HT1080 (cell line): ENCODE measurements at regions not wholly inside any gene's neighbourhood (a gene's known extent, or its start where the extent isn't known, plus 50 kb on each side); places are given as distances from the start of the nearest gene placed in this dataset.
"Not testable (repeated sequence)": the region's sequence is repeated elsewhere in the genome, so short reads cannot be mapped to it uniquely, and the experiment has no call there.

Experiments
- DNase-seq: peaks from one replicate; pipeline ENCODE4 v3.0.0-alpha.2; 2015; ENCODE audit warnings: low read depth

GRCh38 chr13:33411312-33411711 is 125.8 kb upstream of the STARD13 start:
- no peak for DNase-seq

- no peak for DNase-seq
Measured at GRCh38 chr13:33415822-33416221, 130.3 kb upstream of the STARD13 start.

DNA sequence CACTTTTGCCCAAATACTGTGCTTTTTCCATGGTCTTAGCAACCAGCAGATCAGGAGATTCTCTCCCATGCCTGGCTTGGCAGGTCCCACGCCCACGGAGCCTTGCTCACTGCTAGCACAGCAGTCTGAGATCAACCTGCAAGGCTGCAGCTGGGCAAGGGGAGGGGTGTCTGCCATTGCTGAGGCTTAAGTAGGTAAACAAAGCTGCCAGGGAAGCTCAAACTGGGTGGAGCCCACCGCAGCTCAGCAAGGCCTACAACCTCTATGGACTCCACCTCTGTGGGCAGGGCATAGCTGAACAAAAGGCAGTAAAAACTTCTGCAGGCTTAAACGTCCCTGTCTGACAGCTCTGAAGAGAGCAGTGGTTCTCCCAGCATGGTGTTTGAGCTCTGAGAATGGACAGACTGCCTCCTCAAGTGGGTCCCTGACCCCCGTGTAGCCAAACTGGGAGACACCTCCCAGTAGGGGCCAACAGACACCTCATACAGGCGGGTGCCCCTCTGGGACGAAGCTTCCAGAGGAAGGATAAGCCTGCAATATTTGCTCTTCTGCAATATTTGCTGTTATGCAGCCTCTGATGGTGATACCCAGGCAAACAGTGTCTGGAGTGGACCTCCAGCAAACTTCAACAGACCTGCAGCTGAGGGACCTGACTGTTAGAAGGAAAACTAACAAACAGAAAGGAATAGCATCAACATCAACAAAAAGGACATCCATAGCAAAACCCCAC is 132.8 kb upstream of the STARD13 start:
- DNase-seq = not testable (repeated sequence)

- DNase-seq = not testable (repeated sequence)
Measured at GRCh38 chr13:33420117-33420516, 134.6 kb upstream of the STARD13 start.

GRCh38 chr13:33426131-33426530 is 140.6 kb upstream of the STARD13 start:
- no peak for DNase-seq

- DNase-seq = no peak
Measured at GRCh38 chr13:33433316-33433715, 147.8 kb upstream of the STARD13 start.

GRCh38 chr13:33434676-33435075 is 149.1 kb upstream of the STARD13 start:
- DNase-seq = no peak

DNA sequence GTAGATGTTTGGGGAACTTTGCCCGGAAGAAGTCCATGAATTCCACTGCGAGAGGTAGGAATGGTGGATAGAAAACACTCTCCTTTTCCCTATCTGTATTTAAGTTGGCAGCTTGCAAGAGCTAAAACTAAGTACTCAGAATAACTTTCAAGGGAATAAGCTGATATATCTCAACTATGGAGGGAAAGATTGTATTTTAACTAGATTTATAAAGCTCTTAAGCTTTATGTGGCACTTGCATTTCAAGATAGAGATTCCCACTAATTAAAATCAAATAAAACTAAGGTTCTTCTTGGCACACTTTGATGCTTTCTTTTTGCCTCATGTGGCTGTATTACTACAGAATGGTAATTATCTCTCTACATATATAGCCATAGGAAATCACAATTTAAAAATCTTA is 149.7 kb upstream of the STARD13 start:
- DNase-seq = no peak

GRCh38 chr13:33438918-33439317 is 153.4 kb upstream of the STARD13 start:
- no peak for DNase-seq

DNA sequence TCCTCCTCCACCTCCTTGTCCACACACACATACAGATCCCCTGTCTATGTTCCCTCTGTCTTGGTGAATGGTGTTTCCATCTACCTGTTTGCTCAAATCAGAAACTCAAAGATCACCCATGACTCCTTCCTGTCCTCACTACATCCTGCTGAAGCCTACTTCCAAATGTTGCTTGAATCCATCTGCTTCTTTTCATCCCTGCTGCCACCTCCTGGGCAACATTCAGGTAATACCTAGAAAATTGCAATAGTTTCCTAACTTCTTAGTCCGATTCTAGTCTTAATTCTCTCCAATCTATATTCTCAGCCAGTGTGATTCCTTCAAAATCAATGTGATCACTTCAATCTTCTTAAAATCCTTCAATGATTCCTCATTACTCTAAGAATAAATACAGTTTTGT is 155.5 kb upstream of the STARD13 start:
- DNase-seq = peak; percentile 41

DNA sequence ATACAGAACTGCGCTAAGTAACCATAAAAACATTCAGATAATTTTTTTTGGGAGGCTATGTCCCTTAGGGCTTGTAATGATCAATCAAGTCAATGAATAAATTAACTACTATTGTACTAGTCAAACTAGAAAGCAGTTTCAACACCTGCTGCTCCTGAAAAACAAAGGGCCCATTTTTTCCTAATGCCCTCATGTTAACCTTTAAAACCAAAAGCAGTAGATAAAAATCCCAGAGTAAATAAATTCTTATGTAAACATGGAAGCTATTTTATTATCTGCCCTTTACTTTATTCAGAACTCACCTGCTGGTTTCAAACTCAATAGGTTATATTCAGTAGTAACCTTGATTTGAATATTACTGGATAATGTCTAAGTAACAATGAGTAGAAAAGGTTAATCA is 159.5 kb upstream of the STARD13 start:
- DNase-seq = no peak

DNA sequence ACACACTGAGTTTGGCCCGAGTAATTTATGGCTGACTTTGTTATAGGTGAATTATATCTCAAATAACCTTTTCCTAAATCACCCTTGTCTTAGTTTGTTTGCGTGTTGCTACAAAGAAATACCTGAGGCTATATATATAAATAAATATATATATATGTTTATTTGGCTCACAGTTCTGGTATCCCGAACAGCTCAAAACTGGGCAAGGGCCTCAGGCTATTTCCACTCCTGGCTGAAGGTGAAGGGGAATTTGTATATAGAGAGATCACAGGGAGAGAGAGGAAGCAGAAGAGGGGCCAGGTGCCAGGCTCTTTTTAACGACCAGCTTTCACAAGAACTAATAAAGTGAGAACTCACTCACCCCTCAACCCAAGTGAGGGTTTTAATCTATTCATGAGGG is 159.9 kb upstream of the STARD13 start:
- DNase-seq = no peak

- DNase-seq = no peak
Measured at GRCh38 chr13:33446821-33447725, 161.5 kb upstream of the STARD13 start.

DNA sequence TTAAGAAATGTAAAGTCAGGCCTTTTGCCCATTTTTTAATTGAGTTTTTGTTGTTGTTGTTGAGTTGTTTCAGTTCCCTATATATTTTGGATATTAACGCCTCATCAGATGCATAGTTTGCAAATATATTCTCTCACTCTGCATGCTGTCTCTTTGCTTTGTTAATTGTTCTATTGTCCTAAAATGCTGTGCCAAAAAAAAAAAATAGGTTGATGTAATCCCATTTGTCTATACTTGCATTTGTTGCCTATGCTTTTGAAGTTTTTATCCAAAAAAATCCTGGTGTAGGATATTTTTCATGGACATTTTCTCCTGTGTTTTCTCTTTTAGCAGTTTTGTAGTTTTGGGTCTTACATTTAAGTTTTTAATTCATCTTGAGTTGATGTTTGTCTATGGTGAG is 163.3 kb upstream of the STARD13 start:
- no peak for DNase-seq

DNA sequence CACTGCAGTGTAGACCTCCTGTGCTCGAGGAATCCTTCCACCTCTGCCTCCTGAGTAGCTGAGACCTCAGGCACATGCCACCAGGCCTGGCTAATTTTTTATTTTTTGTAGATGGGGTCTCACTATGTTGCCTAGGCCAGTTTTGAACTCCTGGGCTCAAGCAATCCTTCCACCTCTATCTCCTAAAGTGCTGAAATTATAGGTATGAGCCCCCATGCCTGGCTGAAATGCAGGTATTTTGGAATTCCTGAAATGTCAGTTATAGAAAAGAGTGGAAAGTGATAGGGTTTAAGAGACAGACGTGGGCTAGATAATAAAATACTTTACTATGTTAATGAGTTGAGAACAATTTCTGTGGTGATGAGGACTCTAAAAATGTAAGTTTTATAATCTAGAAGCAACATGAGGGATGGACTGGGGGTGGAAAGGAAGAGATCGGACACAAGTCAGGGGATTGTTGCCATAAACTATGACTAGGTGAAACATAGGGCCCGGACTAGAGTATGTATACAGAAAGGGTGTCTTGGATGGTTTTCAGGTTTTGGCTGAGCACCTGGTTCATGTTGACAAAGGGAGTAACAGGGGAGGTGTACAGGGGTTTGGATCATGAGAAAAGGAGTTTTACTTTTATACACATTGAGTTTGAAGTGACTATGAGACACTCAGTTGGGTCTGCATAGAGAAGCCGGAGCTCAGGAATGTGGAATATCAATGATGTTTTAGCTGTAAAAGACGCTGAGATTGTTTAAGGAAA is 165.6 kb upstream of the STARD13 start:
- DNase-seq = no peak

DNA sequence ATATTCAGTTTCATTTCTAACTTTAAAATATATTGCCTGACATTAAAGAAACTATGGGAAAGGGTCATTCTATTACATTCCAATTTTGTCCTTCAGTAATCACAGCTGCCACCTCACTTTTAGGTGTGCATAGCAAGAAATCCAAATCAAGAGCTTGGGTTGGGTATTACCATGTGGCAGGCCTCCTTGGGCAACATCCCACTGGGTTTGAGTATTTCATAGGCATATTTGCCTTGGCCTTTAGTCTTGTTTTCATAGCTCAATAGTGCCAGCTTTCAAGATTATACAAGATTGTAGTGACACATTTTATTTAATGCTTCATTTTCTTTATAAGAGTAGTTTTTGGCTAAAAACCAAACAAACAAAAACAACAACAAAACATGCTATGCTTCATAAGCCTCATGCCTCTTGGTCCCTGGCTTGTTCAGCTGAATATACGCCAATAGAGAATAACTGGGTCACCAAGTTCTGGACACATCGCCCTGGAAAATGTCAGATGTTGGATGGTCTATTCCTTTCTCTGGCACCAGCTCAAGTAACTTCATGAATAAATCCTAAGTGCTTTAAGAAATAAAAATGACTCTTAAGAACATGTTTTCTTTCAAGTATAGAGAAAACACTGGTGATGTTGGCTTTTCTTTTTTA is 167.4 kb upstream of the STARD13 start:
- DNase-seq = no peak

DNA sequence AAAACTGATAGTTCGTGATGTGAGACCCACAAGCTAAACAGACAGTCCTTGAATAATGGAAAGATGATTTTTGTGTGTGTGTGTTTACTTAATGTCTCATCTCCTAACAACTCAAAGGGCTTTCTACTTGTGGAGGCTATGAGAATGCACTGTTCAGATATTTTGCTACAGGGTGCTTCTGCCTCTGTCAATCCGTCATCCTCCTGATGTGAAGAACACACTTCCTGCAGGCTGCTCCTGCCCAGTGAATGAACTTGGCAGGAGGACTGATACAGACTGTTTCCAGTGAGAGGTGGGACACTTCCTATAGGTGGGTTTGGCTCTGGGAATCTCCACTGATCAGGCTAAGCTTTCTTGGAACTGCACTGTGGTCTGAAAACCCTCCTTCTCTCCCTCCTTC is 168.4 kb upstream of the STARD13 start:
- peak; percentile 21 for DNase-seq

DNA sequence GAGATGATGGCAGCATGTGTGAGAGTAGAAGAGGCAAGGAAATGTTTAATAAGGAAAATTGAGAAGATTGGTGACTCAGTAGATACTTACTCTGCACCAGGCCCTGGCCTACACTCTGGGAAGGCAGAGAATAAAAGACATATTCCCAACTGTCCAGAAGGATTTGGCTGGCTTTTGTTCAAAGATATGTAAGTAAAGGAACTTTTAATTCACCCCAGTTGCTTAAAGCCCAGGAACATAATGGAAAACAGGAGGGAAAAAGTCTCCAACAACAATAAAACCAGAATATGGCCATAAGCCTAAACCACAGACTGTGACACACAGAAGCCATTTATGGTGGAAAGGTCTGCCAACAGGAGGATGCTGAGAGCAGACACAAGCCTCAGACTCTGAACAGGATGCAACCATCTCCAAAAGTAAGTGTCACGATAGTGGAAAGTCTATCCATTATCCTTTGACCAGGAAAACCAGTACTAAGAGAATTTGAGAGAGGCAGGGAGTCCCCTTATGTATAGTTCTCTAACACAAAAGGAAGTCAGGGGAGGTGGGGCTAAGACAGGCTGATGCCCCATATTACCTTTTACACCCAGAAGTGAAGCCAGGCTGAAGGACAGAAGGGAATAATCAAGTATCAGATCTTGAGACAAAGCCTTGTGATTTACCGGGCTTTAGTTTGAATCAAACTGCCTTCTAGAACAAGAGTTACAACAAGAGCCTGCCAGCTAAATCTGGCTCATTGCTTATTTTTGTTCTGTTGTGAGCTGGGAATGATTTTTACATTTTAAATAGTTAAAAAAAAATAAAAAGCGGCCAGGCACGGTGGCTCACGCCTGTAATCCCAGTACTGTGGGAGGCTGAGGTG is 169.5 kb upstream of the STARD13 start:
- no peak for DNase-seq

DNA sequence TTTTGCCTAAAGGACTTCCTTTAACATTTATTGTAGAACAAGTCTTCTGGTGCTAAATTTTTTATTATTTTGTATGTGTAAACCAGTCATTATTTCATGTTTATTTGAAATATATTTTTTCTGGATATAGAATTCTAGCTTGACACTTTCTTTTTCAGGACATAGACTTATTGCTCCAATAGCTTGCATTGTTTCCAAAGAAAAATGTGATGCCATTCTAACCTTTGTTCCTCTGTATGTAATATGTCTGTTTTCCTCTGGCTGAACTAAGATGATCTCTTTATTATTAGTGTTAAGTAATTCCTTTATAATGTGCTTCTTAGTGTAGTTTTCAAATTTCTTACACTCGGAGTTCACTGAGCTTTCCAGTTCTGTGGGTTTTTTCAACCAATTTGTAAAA is 174.1 kb upstream of the STARD13 start:
- DNase-seq = no peak

DNA sequence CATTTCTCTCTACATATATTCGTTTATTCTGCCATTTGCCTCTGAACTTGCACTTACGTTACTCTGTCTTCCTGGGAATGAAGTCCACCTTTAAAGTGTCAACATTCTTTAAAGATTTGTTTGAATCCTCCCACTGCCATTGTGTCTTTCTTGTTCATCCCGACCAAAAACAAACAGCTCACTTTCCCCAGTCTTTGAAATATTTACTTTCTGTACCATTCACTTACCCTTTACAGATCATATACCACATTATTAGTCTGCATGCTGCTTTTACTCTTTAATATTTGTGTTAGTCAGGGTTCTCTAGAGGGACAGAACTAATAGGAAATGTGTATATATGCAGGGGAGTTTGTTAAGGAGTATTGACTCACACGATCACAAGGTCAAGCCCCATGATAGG is 176.6 kb upstream of the STARD13 start:
- no peak for DNase-seq

DNA sequence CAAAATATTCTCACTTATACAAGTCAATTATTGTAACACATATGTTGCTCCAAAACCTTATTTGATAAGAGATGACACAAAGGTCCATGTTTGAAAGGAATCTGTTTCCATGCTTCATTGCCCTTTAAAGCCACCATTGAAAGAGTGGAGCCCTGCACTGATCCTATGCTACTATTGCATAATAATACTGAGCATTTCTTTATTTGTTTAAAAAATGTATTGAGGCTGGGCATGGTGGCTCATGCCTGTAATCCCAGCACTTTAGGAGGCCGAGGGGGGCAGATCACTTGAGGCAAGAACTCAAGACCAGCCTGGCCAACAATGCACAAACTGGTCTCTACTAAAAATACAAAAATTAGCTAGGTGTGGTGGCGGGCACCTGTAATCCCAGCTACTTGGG is 178.8 kb upstream of the STARD13 start:
- DNase-seq = no peak
